SHP77 treated with DMSO at 0.1 percent for 48 hours (cell line): ENCODE measurements at regions not wholly inside any gene's neighbourhood (a gene's known extent, or its start where the extent isn't known, plus 50 kb on each side); places are given as distances from the start of the nearest gene placed in this dataset.
"Not testable (repeated sequence)": the region's sequence is repeated elsewhere in the genome, so short reads cannot be mapped to it uniquely, and the experiment has no call there.

Source experiments
- DNase-seq: peaks from one replicate; lab custom pipeline; 2025; lab: John Stamatoyannopoulos, UW

- DNase-seq, result not testable (repeated sequence)
Observed at GRCh38 chr16:29578898-29579297, 72.7 kb upstream of the NPIPB12 start.

GRCh38 chr16:29581764-29582163, 75.6 kb upstream of the NPIPB12 start:
- DNase-seq, result not testable (repeated sequence)

DNA sequence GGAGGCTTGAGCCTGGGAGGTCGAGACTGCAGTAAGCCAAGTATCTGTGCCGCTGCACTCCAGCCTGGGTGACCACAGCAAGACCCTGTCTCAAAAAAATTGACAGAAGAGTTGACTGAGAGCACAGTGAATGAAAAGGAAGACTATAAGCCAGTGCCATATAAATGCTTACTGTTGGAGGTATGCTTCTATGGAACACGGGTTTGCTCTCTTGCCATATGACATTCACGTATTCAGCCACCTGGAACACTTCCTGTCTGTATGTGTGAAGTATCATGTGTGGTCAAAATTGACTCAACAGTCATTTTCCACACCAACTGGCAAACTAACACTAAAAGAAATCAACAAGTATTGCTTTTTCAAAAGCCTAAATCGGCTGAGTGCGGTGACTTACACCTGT, 71.1 kb upstream of the SPN start:
- DNase-seq, result not testable (repeated sequence)

- not testable (repeated sequence) for DNase-seq
Observed at GRCh38 chr16:29594269-29594925, 68.7 kb upstream of the SPN start.

DNA sequence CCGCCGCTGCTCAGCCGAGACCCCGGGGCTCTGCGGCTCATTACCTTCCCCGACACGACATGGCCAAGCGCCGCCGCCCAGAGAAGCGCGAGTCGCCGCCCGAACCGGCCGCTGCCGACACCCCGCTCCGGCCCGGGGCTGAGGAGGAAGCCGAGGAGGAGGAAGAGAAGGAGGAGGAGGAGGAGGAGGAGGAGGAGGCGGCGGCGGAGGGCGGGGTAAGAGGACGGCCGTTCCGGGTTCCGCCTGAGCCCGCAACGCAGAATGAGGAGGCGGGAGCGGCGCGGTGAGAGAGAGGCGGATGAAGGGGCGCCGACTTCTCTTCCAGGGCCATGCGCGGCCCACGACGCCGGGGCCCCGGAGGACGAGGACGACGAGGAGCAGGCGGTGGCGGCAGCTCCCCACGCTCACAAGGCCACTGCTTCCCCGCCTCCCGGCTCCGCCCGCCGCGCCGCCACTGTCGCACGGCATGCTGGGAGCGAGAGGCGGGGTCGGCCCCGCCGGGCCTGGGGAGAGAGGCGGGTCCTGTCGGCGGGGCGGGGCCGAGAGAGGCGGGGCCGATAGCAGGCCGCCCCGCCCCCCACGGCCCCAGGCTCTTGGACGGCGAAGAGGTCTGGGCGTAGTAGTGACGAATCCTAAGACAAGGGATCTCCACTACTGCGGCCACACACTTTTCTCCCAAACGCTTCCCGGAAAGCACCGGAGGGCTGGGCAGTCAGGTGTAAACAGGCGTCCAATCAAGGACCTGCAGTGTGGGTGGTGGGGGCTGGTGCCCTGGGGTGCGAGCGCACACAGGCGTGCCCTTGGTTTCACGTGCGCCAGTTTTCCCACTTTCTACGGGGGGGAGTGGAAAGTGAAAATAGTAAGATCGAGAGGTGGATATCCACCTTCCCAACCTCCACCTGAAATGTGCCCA, 67.9 kb upstream of the SPN start:
- peak; percentile 53 for DNase-seq

- not testable (repeated sequence) for DNase-seq
Observed at GRCh38 chr16:29597030-29597429, 66.0 kb upstream of the SPN start.

- DNase-seq, result peak; percentile 35
Observed at GRCh38 chr16:29600111-29601000, 62.7 kb upstream of the SPN start.

- DNase-seq, result not testable (repeated sequence)
Observed at GRCh38 chr16:29602247-29602625, 60.8 kb upstream of the SPN start.

DNA sequence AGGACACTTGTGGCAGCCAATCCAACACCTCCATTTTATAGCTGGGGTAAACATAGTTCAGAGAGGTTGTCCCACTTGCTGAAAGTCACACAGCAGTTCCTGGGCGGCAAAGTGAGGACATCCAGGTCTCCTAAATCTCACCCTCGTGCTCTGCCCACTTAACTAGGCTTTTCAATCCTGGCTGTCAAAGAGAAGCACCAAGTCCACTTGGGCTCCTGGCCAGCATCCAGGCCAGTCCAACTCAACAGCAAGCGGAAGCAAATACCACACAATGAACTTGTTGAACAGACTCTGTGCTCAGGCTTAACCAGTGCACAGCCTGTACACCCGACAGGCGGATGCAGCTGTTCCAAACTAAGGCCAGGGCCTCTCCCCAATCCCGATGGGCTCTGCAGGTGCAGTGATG, 60.4 kb upstream of the SPN start:
- peak; percentile 56 for DNase-seq

DNA sequence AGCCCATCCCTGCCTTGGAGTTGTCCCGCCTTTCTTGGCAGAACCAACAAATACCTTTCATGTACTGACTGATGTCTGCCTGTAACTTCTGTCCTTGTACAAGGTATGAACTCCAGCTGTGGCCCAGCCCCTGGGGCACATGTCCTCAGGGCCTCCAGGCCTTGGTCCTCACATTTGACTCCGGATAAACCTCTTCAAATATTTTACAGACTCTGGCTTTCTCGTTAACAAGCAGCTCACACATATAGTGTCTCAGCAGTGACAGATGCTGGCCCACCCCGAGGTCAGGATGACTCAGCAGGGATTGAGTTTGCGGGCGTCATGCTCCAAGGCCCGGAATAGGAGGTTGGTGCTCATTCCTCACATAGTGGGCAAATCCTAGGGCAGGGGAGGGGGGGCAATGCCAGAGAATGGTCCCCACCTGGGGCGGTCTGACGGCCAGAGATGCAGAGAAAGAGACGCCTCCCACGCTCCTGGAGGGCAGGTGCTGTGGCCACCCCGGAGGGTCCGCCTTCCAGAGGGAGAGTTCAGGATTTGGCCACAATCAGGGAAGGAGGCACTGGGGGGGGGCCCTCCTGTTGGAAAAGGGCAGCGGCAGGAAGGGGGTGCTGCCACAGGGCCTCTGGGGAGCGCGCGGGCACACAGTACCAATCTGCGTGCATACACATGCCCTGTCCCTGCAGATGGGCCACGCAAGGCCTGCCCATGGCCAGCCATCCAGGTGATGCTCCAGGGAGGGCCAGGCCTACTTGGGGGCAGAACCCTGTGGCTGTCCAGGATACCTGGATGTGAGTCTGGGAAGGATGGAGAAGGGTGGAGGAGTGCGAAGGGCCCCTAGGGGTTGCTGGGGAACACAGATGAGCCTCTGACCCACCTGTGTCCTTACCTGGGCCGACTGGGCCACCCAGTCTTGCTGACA, 58.2 kb upstream of the SPN start:
- not testable (repeated sequence) for DNase-seq

DNA sequence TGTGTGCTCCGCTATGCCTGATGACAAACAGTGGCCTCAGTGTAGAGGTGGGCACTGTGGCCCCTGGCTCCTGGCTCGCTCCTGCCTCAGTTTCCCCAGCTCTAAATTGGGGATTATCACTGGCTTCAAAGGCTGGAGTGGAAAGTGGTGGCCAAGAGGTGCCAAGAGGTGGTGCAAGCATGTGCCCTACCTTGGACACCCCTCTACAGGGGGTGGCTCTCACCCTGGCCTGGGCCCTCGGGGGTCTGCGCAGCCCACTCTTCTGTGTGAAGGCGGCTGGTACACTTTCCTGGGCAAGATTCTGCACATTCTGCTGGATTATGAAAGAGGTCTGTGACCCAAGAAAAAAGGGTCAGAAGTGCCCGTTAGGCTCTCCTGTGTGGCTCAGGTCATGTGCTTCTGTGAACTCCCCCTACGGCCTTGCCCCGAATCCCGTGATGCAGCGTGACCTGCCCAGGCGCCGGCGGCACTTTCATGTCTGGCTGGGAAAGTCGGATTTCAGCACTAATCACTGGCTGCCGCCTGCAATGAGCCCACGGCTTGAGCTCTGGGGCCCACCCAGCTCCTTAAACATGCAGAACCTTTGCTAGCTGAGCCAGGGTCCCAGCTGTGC, 57.3 kb upstream of the SPN start:
- DNase-seq, result not testable (repeated sequence)

DNA sequence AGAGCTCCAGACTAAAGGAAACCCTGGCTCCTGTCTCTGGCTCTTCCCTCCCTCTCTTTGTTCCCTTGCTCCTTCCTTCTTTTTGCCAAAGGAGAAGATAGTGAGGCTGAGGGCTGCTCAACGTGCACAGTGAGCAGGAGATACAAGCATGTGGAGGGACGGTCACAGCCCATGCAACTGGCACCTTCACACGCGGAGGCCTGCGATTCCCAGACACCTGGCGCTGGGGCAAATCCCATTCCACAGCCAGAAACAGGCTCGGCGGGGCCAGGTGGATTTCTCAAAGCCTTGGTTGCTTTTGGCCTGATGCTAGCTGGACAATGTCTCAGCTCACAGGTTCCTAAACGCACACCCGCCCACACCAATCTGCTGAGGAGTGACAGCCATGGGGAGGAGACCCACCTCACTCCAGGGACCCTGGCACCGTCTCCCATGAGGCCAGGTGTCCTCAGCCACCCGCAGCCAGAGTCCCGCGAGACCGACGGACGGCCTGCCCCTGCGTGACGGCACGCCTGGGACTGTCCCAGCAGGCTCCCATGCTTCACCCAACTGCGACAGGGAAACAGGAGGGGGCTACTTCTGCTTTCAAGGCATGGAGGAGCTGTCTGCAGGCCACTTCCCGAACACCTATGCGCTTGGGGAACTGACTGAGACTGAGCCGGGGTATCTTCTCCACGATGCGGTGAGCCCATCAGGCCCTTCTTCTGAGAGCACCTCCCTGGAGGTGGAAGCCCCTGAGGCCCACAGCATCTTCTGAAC, 56.2 kb upstream of the SPN start:
- DNase-seq, result not testable (repeated sequence)

GRCh38 chr16:29607428-29607823, 55.6 kb upstream of the SPN start:
- not testable (repeated sequence) for DNase-seq

GRCh38 chr16:29612381-29613306, 50.4 kb upstream of the SPN start:
- not testable (repeated sequence) for DNase-seq
